HPDE6-E6E7 (cell line): ENCODE measurements at regions not wholly inside any gene's neighbourhood (a gene's known extent, or its start where the extent isn't known, plus 50 kb on each side); places are given as distances from the start of the nearest gene placed in this dataset.
"Not testable (repeated sequence)": the region's sequence is repeated elsewhere in the genome, so short reads cannot be mapped to it uniquely, and the experiment has no call there.

Source experiments
- DNase-seq: peaks from one replicate; pipeline ENCODE4 v3.0.0; 2011; ENCODE audit warnings: missing footprints; ENCODE audit errors: extremely low spot score

GRCh38 chr22:49005557-49005956, 822.1 kb downstream of the BRD1 start:
- no peak for DNase-seq

GRCh38 chr22:49004484-49005399, 822.9 kb downstream of the BRD1 start:
- no peak for DNase-seq

GRCh38 chr22:48997605-48998004, 830.1 kb downstream of the BRD1 start:
- not testable (repeated sequence) for DNase-seq

GRCh38 chr22:48993655-48994054, 834.0 kb downstream of the BRD1 start:
- no peak for DNase-seq

- no peak for DNase-seq
These were observed 843.0 kb downstream of the BRD1 start for GRCh38 chr22:48984639-48985038.

- no peak for DNase-seq
These were observed 845.3 kb downstream of the BRD1 start for GRCh38 chr22:48982321-48982905.

DNA sequence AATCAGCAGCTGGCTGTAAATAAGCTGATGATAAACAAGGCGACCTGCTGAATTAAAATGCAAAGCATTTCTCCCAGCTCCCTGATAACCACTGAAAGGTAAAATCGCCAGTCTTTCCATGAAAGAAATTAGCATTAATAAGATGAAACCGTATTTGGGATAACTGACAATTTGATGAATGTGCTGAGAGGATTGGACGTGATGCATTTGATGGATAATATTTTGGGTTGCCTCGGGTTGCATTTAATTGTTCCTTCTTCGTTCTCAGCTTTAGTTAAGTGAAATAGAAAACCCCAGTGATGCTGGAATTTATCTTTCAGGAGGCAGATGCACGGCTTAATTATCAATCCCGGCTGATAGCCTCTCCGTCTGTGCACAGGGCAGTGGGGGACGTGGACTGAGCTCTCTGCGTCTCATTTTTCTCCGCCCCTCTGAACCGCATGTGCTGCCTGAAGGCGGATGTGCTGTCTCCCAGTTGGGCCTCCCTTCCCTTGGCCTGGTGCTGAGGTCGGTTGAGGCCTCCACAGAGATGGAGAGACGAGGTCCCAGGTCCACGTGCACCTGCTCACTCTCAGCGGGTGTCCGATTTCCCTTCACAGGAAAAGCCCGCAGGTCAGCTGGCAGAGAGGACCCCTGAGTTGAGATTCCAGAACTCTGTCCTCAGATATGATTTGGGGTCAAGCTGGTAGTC, 846.2 kb downstream of the BRD1 start:
- DNase-seq, result no peak

DNA sequence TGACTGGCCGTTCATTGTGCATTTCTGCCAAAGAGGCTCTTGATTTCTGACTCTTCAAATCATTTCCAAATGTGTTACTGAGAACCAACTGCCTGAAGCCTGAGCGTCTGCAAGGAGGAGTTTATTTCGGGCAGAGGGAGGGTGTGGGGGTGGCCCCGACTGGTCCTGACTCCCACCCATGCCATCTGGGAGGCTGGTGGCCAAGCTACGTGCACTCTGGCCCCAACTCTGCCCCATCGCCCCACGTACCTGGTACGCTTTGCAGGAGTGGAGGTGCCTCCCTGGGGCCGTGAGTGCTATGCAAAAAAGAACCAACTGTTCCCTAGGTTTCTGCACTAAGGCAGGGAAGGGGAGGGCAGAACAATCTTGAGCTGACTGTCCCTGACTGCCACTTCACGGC, 846.8 kb downstream of the BRD1 start:
- no peak for DNase-seq

DNA sequence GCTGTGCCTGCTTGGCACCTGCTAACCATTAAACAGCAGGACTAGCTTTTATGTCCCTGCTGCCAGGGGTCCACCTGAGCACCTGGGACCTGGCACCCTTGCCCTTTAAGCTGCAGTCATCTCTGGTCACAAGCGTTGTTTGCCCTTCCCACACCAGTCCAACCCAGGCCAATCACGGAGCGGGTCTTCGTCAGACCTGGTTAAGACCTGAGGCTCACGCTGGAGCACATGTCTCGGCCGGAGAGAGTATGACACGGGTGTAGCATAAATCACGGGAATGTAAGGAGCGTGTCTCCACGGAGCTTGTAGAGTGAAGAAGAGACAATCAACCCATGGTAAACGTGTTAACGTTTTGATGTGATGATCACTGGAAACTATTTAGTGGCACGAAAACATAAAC, 847.3 kb downstream of the BRD1 start:
- DNase-seq, result no peak

GRCh38 chr22:48979482-48979881, 848.2 kb downstream of the BRD1 start:
- DNase-seq, result no peak

DNA sequence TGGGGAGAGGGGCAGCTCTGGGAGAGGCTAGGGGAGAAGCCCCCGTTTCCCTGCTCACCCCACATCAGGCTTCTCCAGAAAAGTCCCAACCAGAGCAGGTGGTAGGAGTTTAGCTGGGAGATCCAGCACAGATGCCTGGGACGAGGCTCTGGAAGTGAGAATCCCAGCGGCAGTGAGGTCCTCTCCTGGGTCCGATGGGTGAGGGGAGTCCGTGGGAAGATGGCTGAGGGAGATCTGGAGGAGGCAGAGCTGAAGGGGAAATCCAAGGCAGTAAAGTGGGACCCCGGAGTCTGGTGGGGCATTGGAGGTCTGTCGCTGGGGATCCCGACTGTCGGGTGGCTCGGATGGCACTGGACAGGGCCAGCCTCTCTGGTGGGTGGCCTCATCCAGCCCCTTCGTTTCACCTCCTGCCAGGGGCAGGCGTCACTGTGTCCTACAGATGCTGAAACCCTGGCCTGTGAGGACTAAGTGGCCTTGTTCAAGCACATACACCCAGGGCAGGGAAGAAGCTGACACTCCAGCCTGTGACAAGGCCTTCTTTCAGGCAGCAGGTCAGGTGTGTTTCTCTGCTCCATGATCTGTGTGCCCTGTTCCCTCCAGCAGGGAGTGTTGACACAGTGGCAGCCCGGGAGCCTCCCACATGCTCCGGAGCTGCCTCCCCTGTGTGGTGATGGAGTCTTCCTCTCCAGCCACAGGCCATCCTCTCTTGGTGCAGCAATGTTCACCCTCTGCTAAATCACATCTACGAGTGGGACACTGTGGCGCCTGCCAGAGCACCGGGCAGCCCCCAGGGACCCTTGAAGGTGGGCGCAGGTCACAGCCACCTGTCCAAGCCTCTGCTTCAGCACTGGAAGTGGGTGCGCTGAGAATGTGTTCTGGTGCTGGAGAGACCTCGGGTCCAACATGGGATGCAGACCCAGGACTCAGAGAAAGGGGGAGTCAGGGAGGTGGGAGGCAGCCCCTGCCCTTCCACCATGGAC, 850.8 kb downstream of the BRD1 start:
- no peak for DNase-seq

DNA sequence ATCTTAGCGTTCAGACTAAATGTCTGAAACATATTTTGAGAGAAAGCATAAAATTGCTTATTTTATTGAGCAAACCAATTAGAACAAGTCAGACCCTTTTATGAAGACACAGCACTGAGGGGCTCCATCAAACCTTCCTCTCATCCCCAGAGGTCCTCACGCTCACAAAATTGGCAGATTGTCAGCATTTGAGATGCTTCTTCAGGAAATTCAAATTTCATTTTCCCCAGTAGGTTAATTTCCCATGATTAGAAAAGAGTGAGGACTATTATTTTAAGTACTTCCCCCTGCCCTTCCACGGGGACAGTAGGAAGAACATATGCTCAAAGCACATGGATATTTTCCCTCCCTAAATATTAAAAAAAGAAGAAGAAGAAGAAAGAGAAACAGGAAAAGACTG, 851.8 kb downstream of the BRD1 start:
- no peak for DNase-seq

DNA sequence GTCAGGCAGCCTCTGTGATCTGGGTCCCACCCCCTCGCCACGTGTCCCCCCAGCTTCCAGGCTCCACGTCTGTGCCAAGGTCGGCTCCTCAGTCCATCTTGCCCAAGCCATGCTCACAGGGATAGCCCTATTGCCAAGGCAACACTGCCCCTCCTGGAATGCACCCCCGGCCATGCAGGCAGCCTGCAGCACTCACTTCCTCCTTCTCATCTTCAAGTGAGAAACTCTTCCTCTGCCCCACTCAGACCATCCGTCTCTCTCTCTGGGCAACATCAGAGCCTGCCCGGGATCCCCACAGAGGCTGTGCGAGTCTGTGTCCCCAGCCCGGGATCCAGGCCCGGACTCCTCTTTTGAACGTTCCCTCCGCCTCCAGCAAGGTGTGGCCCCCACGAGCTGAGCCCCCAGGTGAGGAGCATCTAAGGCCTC, 852.3 kb downstream of the BRD1 start:
- DNase-seq, result no peak

- no peak for DNase-seq
These were observed 853.0 kb downstream of the BRD1 start for GRCh38 chr22:48974443-48975315.

DNA sequence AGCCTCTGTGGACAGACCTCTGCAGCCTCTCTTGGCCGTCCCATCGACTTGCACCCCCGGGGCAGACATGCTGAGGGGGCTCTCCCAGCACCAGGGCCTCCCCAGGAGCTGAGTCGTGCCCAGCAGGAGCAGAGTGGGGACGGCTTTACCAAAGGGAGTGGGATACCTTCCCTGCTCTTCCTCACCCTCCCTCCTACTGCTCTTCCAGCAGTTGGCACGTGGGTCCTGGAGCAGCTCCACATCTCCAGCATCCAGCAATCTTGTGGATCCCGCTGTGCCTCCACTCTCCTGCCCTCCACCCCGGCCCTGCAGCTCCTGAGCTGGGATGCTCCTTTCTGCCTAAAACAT, 854.0 kb downstream of the BRD1 start:
- DNase-seq, result no peak

DNA sequence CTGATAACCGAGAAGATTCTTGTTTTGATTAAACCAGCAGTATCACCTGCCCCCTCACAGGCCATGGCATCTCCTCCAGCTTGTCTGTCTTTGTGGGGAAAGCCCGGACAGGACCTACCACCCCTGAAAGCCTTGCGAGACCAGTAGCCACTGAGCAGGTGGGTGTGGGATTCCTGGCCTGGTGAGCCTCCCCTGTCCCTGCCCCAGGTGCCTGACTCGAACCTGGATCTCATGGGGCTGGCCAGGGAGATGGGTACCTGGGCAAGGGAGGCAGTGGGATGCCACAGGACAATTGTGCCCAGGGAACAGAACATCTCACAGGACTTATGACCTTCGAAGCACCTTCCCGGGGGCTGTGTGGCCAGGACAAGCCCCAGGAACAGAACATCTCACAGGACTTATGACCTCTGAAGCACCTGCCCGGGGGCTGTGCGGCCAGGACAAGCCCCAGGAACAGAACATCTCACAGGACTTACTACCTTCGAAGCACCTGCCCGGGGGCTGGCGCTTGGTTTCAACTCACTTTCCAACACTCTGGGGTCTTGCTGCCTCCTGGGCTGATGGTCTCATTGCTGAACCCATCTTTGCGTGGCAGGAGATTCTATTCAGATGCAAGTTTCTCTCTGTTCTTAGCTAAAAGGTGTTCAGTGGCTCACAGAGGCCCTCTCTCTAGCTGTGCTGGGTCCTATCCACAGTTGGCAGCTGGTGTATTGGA, 854.5 kb downstream of the BRD1 start:
- DNase-seq, result no peak

GRCh38 chr22:48968201-48968959, 859.3 kb downstream of the BRD1 start:
- DNase-seq, result no peak

DNA sequence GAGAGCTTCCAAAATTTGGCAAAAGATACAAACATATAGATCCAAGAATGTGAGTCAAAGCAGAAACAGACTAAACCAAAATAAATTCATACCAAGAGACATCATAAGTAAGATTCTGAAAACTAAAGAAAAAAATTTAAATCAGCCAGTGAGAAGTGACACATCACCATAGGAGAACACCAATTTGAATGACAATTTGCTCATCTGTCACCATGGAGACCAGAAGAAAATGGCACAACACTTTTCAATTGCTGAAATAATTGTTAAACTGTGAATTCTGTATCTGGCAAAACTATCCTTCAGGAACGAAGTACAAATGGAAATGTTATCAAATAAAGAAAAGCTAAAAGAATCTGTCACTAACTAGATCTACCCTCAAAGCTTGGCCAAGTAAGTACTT, 864.3 kb downstream of the BRD1 start:
- no peak for DNase-seq

- no peak for DNase-seq
These were observed 866.0 kb downstream of the BRD1 start for GRCh38 chr22:48961705-48962104.
